ENCODE measurements at regions not wholly inside any gene's neighbourhood (a gene's known extent, or its start where the extent isn't known, plus 50 kb on each side); places are given as distances from the start of the nearest gene placed in this dataset.

GRCh38 chr3:6079561-6080179 lies 781.2 kb upstream of the GRM7 start:
- no peak for TF ChIP-seq CTCF (conservative IDR thresholded peaks at IDR 0.05; ENCODE audit: low read length)
- no peak overlapping the region for H3K4me3 ChIP-seq (ENCODE audit: low read length)
- DNase-seq (ENCODE audit: low read depth): no peak

- no peak for DNase-seq (ENCODE audit: low read depth)
- no peak overlapping the region for H3K4me3 ChIP-seq (ENCODE audit: low read length)
- no peak for TF ChIP-seq CTCF (conservative IDR thresholded peaks at IDR 0.05; ENCODE audit: low read length)
Measured at GRCh38 chr3:6088433-6088832, 772.5 kb upstream of the GRM7 start.

- TF ChIP-seq CTCF (conservative IDR thresholded peaks at IDR 0.05; ENCODE audit: low read length): no peak
- H3K4me3 ChIP-seq (ENCODE audit: low read length): no peak overlapping the region
- no peak for DNase-seq (ENCODE audit: low read depth)
Measured at GRCh38 chr3:6089780-6090179, 771.1 kb upstream of the GRM7 start.

GRCh38 chr3:6091262-6091661 lies 769.7 kb upstream of the GRM7 start:
- DNase-seq (ENCODE audit: low read depth): no peak

GRCh38 chr3:6095006-6095405 lies 765.9 kb upstream of the GRM7 start:
- H3K4me3 ChIP-seq (ENCODE audit: low read length): no peak overlapping the region
- DNase-seq (ENCODE audit: low read depth): no peak
- no peak for TF ChIP-seq CTCF (conservative IDR thresholded peaks at IDR 0.05; ENCODE audit: low read length)

More at GRCh38 chr3:6091262-6091661, 769.7 kb upstream of the GRM7 start:
- no peak for TF ChIP-seq CTCF (conservative IDR thresholded peaks at IDR 0.05; ENCODE audit: low read length)
- H3K4me3 ChIP-seq (ENCODE audit: low read length): no peak overlapping the region

GRCh38 chr3:6097021-6097420 lies 763.9 kb upstream of the GRM7 start:
- DNase-seq (ENCODE audit: low read depth): no peak
- no peak for TF ChIP-seq CTCF (conservative IDR thresholded peaks at IDR 0.05; ENCODE audit: low read length)
- H3K4me3 ChIP-seq (ENCODE audit: low read length): no peak overlapping the region

- H3K4me3 ChIP-seq (ENCODE audit: low read length): no peak overlapping the region
- TF ChIP-seq CTCF (conservative IDR thresholded peaks at IDR 0.05; ENCODE audit: low read length): no peak
- no peak for DNase-seq (ENCODE audit: low read depth)
Measured at GRCh38 chr3:6097556-6097955, 763.4 kb upstream of the GRM7 start.

Measured in AG10803 (cell line).